Fibroblast of villous mesenchyme (primary cell): ENCODE measurements at regions not wholly inside any gene's neighbourhood (a gene's known extent, or its start where the extent isn't known, plus 50 kb on each side); places are given as distances from the start of the nearest gene placed in this dataset. TPM values are rescaled to one million over a fixed set of nuclear protein-coding genes. Genes with fewer than 3 reads are reported as not detected.

Experiments used
- DNase-seq: peaks from one replicate; pipeline ENCODE4 v3.0.0-alpha.2; 2010; ENCODE audit warnings: low read depth
- H3K4me3 ChIP-seq: 2 replicates; pipeline ENCODE4 v1.5.1; 2011; ENCODE audit warnings: low read depth, mild to moderate bottlenecking, low read length
- small RNA-seq: library from RNA; depleted of rRNA; stranded (forward); fragments of <200 nt; gene quantifications from one replicate; pipeline ENCODE3, GENCODE V24; 2012
- TF ChIP-seq, protein P1 (sequence below): IDR thresholded peaks from 2 replicates; pipeline ENCODE4 v1.5.1; 2012; ENCODE audit warnings: low read depth, mild to moderate bottlenecking, low read length; ENCODE audit not compliant: insufficient read depth

DNA sequence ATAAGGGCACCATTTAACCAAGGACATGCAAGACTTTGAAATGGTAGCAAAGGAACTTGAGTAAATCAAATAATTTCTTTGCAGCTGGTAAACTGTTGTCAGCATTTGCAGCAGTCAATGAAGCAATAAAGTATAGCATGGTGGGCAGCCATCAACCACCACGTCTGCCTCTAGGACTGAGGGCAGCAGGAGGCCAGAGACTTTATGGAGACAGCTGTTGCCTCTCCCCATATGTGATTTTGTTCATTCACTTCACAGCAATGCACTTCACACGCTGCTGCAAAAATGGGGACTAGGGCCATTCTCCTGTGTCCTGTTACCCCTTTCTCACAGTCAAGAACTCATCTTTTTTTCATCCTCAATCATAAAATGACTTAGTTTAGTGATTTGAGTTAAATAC is 51.3 kb upstream of the PCDH9 start:
- TF ChIP-seq, protein P1, sequence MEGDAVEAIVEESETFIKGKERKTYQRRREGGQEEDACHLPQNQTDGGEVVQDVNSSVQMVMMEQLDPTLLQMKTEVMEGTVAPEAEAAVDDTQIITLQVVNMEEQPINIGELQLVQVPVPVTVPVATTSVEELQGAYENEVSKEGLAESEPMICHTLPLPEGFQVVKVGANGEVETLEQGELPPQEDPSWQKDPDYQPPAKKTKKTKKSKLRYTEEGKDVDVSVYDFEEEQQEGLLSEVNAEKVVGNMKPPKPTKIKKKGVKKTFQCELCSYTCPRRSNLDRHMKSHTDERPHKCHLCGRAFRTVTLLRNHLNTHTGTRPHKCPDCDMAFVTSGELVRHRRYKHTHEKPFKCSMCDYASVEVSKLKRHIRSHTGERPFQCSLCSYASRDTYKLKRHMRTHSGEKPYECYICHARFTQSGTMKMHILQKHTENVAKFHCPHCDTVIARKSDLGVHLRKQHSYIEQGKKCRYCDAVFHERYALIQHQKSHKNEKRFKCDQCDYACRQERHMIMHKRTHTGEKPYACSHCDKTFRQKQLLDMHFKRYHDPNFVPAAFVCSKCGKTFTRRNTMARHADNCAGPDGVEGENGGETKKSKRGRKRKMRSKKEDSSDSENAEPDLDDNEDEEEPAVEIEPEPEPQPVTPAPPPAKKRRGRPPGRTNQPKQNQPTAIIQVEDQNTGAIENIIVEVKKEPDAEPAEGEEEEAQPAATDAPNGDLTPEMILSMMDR: no peak
- DNase-seq: no peak
- no peak overlapping the region for H3K4me3 ChIP-seq

Small RNAs in the stretch of these regions (small RNA-seq; reads per million reads assigned to genes)
- gene RN7SL761P: not detected
- gene RPL37P21: not detected
- gene RPS3AP52: not detected
- not detected for gene SNRPFP3
